Endothelial cell of umbilical vein (primary cell): ENCODE measurements at regions not wholly inside any gene's neighbourhood (a gene's known extent, or its start where the extent isn't known, plus 50 kb on each side); places are given as distances from the start of the nearest gene placed in this dataset.

Source experiments
- BruUV-seq: library from RNA; stranded (reverse); fragments of 400-500 nt; replicated peaks from 2 replicates; lab custom pipeline; 2021; lab: Mats Ljungman, UMichigan
- CTCF ChIA-PET: fragments of 300-600, 350-600 bp; sonication (Branson Sonifier 250); formaldehyde crosslinking; loops from one replicate; lab custom pipeline; 2021; ENCODE audit warnings: antibody characterized with exemption, inconsistent platforms; lab: Charles Lee
- POLR2A ChIA-PET: fragments of 300-600, 350-600 bp; sonication (Branson Sonifier 250); formaldehyde crosslinking; loops from one replicate; lab custom pipeline; 2021; ENCODE audit warnings: antibody characterized with exemption, inconsistent platforms; lab: Charles Lee
- DNase-seq: peaks from one replicate; pipeline ENCODE4 v3.0.0-alpha.2; 2011; ENCODE audit warnings: low read depth, low spot score
- FAIRE-seq: peaks from 2 replicates; lab custom pipeline; 2011; peaks lifted over from hg19 to GRCh38; lab: Jason Lieb, UNC
- H2AFZ ChIP-seq: 2 replicates; pipeline ENCODE4 v1.6.0; 2012; ENCODE audit warnings: low read depth, low read length, control low read depth, inconsistent platforms
- H3K27ac ChIP-seq: 2 replicates; pipeline ENCODE4 v1.5.1; 2011; ENCODE audit warnings: low read depth, mild to moderate bottlenecking, control low read depth, low read length, moderate library complexity; ENCODE audit not compliant: insufficient read depth
- H3K27me3 ChIP-seq, 2 experiments: 2 replicates each; pipeline versions ENCODE4 v1.6.0 to v1.6.1; 2011; ENCODE audit warnings: low read length in 2 of 2, mixed read lengths in 1 of 2; ENCODE audit not compliant: control insufficient read depth in 2 of 2, insufficient read depth in 2 of 2
- H3K36me3 ChIP-seq, 2 experiments: 2 replicates in 1 of 2; 3 replicates in 1 of 2; pipeline ENCODE4 v1.5.1; 2011; ENCODE audit warnings: low read length in 2 of 2, mild to moderate bottlenecking in 1 of 2, moderate library complexity in 1 of 2; ENCODE audit not compliant: control insufficient read depth in 2 of 2, insufficient read depth in 2 of 2; ENCODE audit errors: extremely low read depth in 1 of 2
- H3K4me1 ChIP-seq: 3 replicates; pipeline ENCODE4 v1.5.1; 2011; ENCODE audit warnings: mild to moderate bottlenecking, low read length; ENCODE audit not compliant: control insufficient read depth, insufficient read depth; ENCODE audit errors: extremely low read depth
- H3K4me2 ChIP-seq: 2 replicates; pipeline ENCODE4 v1.6.1; 2011; ENCODE audit warnings: low read length, control low read depth, mixed read lengths; ENCODE audit not compliant: insufficient read depth
- H3K4me3 ChIP-seq, 3 experiments: fragments of 200-600 bp in 1 of 3; sonication (generic), shearing (Covaris generic) in 1 of 3; replicated peaks in 1 of 3; 2 replicates each; pipeline ENCODE4 v1.5.1; 2011 to 2016; ENCODE audit warnings: control low read depth in 3 of 3, low read length in 3 of 3, mild to moderate bottlenecking in 2 of 3, inconsistent platforms in 1 of 3, low read depth in 1 of 3, moderate library complexity in 1 of 3; ENCODE audit not compliant: insufficient read depth in 1 of 3
- H3K79me2 ChIP-seq: 2 replicates; pipeline ENCODE4 v1.6.0; 2012; ENCODE audit warnings: low read length, inconsistent platforms; ENCODE audit not compliant: control insufficient read depth, insufficient read depth
- H3K9ac ChIP-seq: replicated peaks from 2 replicates; pipeline ENCODE3; 2011; ENCODE audit warnings: low read length, control low read depth; ENCODE audit not compliant: insufficient read depth; ENCODE audit errors: extremely low read depth
- H3K9me1 ChIP-seq: replicated peaks from 3 replicates; pipeline ENCODE4 v1.6.0; 2011; ENCODE audit warnings: mild to moderate bottlenecking, low read length; ENCODE audit not compliant: control insufficient read depth, insufficient read depth; ENCODE audit errors: extremely low read depth
- H3K9me3 ChIP-seq: replicated peaks from 2 replicates; pipeline ENCODE4 v1.5.1; 2012; ENCODE audit warnings: low read length, inconsistent platforms; ENCODE audit not compliant: control insufficient read depth, insufficient read depth
- H4K20me1 ChIP-seq: replicated peaks from 2 replicates; pipeline ENCODE3; 2011; ENCODE audit warnings: mild to moderate bottlenecking, low read length; ENCODE audit not compliant: control insufficient read depth, insufficient read depth; ENCODE audit errors: extremely low read depth
- CTCF ChIP-seq, 2 donors: IDR thresholded peaks; 1 replicate in 1 of 2; 2 replicates in 1 of 2; pipeline ENCODE4 v1.5.1; 2011; ENCODE audit warnings: low read length in 2 of 2, mild to moderate bottlenecking in 2 of 2, moderate library complexity in 2 of 2, control low read depth in 1 of 2, inconsistent platforms in 1 of 2, low read depth in 1 of 2; ENCODE audit not compliant: insufficient read depth in 1 of 2; ENCODE audit errors: extremely low read depth in 1 of 2
- EZH2 ChIP-seq: IDR thresholded peaks from 2 replicates; pipeline ENCODE4 v1.6.1; 2012; ENCODE audit warnings: borderline replicate concordance, low read depth, mild to moderate bottlenecking, moderate library complexity, low read length, inconsistent platforms; ENCODE audit not compliant: severe bottlenecking
- FOS ChIP-seq: IDR thresholded peaks from 2 replicates; pipeline ENCODE4 v1.6.1; 2011; ENCODE audit warnings: mild to moderate bottlenecking, low read length, moderate library complexity, borderline replicate concordance; ENCODE audit not compliant: insufficient read depth
- GATA2 ChIP-seq: IDR thresholded peaks from 2 replicates; pipeline ENCODE4 v1.7.0; 2011; ENCODE audit warnings: low read depth, mild to moderate bottlenecking, moderate library complexity, mixed read lengths, low read length; ENCODE audit not compliant: insufficient read length, insufficient read depth
- JUN ChIP-seq: IDR thresholded peaks from 2 replicates; pipeline ENCODE4 v1.6.1; 2011; ENCODE audit warnings: borderline replicate concordance, low read depth; ENCODE audit not compliant: insufficient read length, insufficient read depth
- MAX ChIP-seq: IDR thresholded peaks from 2 replicates; pipeline ENCODE4 v1.6.1; 2011; ENCODE audit not compliant: insufficient read depth, insufficient read length
- MYC ChIP-seq: IDR thresholded peaks from one replicate; pipeline ENCODE4 v1.6.1; 2011; ENCODE audit warnings: mild to moderate bottlenecking, low read depth, low read length
- POLR2A ChIP-seq: IDR thresholded peaks from 2 replicates; pipeline ENCODE4 v1.6.1; 2012; ENCODE audit warnings: low read depth, mild to moderate bottlenecking, control low read depth, low read length
- dilution Hi-C: fragments of 300-500 bp; cut with MboI; formaldehyde crosslinking; loops from one replicate; pipeline ENCODE4 v1.15.0; 2019; ENCODE audit warnings: low sequenced_read_pairs; ENCODE audit not compliant: extremely low pct_ligation_motif_present
- intact Hi-C: fragments of 100-400 bp; cut with micrococcal nuclease; formaldehyde crosslinking; loops from one replicate; pipeline ENCODE4 v1.10.0; 2022

GRCh38 chr4:148694702-148695101 lies 252.5 kb upstream of the NR3C2 start:
- no peak for FAIRE-seq
- Histone ChIP-seq H3K36me3 (no peaks in the 10 kb centered on the region), H3K4me3 (no peak overlapping the region), H3K27ac (no peak overlapping the region), H3K4me1 (no peaks in the 10 kb centered on the region), H3K79me2 (no peaks in the 10 kb centered on the region), H3K9ac (no peak overlapping the region), H3K9me1 (no peaks in the 10 kb centered on the region), H3K9me3 (no peaks in the 10 kb centered on the region), H2AFZ (no peak overlapping the region), H3K27me3 (no peaks in the 10 kb centered on the region), H4K20me1 (no peaks in the 10 kb centered on the region), H3K4me2 (no peak overlapping the region)
- intact Hi-C loops (no loop called here), dilution Hi-C loops (no loop called here)
- BruUV-seq: no TSS peak
- ChIA-PET CTCF (interaction anchor here (1.3 kb wide), 1 partner anchor 9 kb away, joined by 3 read pairs; no protein-coding TSS in a partner anchor), POLR2A (no interaction called here)
- no peak for DNase-seq
- no peak for TF ChIP-seq FOS
- no peak for TF ChIP-seq EZH2
- TF ChIP-seq GATA2: no peak
- no peak for TF ChIP-seq CTCF (IDR thresholded peaks at IDR 0.05; ENCODE audit: extremely low read depth in 1 of 2, insufficient read depth in 1 of 2, low read depth in 1 of 2, low read length in 2 of 2)
- TF ChIP-seq POLR2A: no peak
- no peak for TF ChIP-seq MYC
- no peak for TF ChIP-seq MAX
- TF ChIP-seq JUN: no peak
